ENCODE measurements at regions not wholly inside any gene's neighbourhood (a gene's known extent, or its start where the extent isn't known, plus 50 kb on each side); places are given as distances from the start of the nearest gene placed in this dataset.

DNA sequence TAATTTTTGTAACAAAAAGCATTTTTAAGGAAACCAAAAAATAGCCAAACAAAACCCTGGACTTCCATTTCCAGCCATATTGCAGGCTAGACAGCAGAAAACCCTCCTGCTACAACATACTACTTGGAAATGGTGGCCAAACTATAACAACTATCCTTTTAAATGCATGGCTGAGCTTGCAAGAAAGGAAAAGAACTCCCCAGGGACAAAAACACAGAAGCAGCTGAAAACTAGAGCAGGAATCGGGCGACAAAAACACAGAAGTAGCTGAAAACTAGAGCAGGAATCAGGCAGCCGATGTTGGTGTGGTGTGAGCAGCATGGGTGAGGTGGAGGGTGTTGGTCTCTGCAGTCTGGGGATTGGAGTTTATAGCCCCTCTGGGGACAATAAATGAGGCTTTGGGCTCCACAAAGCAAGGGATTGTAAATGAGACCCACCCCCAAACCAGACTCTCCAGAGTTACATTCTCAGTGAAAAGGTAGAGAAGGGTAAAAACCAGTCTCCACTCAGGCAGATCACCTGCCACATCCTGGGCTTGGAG lies 95.2 kb downstream of the C9orf50 start:
- no peak overlapping the region for H3K27ac ChIP-seq
- H3K27me3 ChIP-seq = no peaks in the 10 kb centered on the region
- 87 to 98% methylated on average over 3 of the region's 3 CpGs for WGBS, 2 donors
- ATAC-seq (no peak), DNase-seq (no peak)
- TF ChIP-seq POLR2A (IDR thresholded peaks at IDR 0.05) (no peak), CTCF (IDR thresholded peaks at IDR 0.05) (no peak)
- H3K36me3 ChIP-seq (replicated peaks in 1 of 2; ENCODE audit: insufficient read depth in 1 of 2, low read depth in 2 of 2) = no peaks in the 10 kb centered on the region
- H3K4me3 ChIP-seq = no peak overlapping the region
- H3K9me3 ChIP-seq = no peaks in the 10 kb centered on the region
- intact Hi-C loops (cut with DNase I) = no loop called here
- H3K4me1 ChIP-seq = no peaks in the 10 kb centered on the region

GRCh38 chr9:129524582-129525270 lies 96.2 kb downstream of the C9orf50 start:
- no peaks in the 10 kb centered on the region for H3K9me3 ChIP-seq
- peak in 2 of 4 donors; percentile 35 to 38 for DNase-seq
- ATAC-seq = peak; percentile 24
- WGBS, 2 donors = 63 to 71% methylated on average over 16 to 17 of the region's 17 CpGs
- intact Hi-C loops (cut with DNase I) = no loop called here
- no peak overlapping the region for H3K27ac ChIP-seq
- H3K4me1 ChIP-seq = no peaks in the 10 kb centered on the region
- no peak overlapping the region for H3K4me3 ChIP-seq
- no peaks in the 10 kb centered on the region for H3K27me3 ChIP-seq
- no peaks in the 10 kb centered on the region for H3K36me3 ChIP-seq (replicated peaks in 1 of 2; ENCODE audit: insufficient read depth in 1 of 2, low read depth in 2 of 2)
- TF ChIP-seq POLR2A (IDR thresholded peaks at IDR 0.05) (no peak), CTCF (IDR thresholded peaks at IDR 0.05) (no peak)

DNA sequence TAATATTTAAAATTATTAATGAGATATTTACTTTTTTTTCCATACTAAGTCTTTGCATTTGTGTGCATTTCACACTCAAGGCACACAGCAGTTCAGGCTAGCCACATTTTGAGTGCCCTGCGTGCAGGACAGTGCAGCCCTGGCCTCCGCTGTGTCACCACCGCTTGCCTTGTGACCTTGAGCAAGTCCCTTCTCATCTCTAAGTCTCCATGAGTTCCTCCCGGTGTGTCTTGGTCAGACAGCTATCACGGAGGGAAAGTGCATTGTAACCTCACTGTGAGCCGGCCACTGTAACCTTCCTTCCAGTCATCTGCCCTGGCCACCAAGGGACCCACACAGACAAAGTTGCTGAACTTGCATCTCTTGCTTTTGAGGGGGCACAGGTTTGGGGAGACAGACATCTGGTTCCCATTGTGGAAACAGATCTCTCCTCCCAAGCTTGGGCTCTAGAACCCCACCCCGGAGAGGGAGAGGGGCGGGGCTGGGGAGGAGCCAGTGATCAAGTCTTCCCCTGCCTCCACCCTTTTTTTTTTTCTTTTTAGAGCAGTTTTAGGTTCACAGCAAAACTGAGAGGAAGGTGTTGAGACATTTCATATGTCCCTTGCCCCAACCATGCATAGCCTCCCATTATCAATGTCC lies 96.8 kb downstream of the C9orf50 start:
- no peak overlapping the region for H3K4me3 ChIP-seq
- intact Hi-C loops (cut with DNase I) = no loop called here
- no peak overlapping the region for H3K27ac ChIP-seq
- no peaks in the 10 kb centered on the region for H3K27me3 ChIP-seq
- DNase-seq = no peak
- WGBS, 2 donors = 74 to 77% methylated on average over 8 of the region's 8 CpGs
- no peaks in the 10 kb centered on the region for H3K4me1 ChIP-seq
- no peak for ATAC-seq
- H3K9me3 ChIP-seq = no peaks in the 10 kb centered on the region
- H3K36me3 ChIP-seq (replicated peaks in 1 of 2; ENCODE audit: insufficient read depth in 1 of 2, low read depth in 2 of 2) = no peaks in the 10 kb centered on the region
- TF ChIP-seq POLR2A (IDR thresholded peaks at IDR 0.05) (no peak), CTCF (IDR thresholded peaks at IDR 0.05) (no peak)

DNA sequence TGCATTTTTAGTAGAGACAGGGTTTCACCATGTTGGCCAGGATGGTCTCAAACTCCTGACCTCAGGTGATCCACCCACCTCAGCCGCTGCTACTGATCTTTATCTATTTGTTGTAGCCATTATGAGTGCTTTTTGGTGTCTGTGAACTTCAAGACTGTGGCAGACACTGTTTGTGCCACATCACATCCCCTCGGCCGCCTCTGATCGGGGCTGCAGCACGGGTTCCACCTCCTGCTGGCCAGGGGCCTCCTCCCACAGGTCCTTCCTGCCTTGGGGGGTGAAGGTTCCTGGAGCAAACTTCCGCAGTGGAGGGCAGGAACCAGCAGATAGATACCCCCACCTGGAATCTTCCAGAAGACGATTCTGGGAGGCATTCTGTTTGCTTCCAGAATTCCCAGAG lies 98.5 kb downstream of the C9orf50 start:
- no peak overlapping the region for H3K4me3 ChIP-seq
- H3K4me1 ChIP-seq = no peaks in the 10 kb centered on the region
- H3K9me3 ChIP-seq = no peaks in the 10 kb centered on the region
- TF ChIP-seq POLR2A (IDR thresholded peaks at IDR 0.05) (no peak), CTCF (IDR thresholded peaks at IDR 0.05) (no peak)
- 67 to 84% methylated on average over 6 to 7 of the region's 7 CpGs for WGBS, 2 donors
- DNase-seq (no peak), ATAC-seq (no peak)
- no peaks in the 10 kb centered on the region for H3K36me3 ChIP-seq (replicated peaks in 1 of 2; ENCODE audit: insufficient read depth in 1 of 2, low read depth in 2 of 2)
- H3K27ac ChIP-seq = no peak overlapping the region
- H3K27me3 ChIP-seq = no peaks in the 10 kb centered on the region
- intact Hi-C loops (cut with DNase I) = no loop called here

All from body of pancreas (tissue), 4 donors.